Endothelial cell of umbilical vein (primary cell): ENCODE measurements at regions not wholly inside any gene's neighbourhood (a gene's known extent, or its start where the extent isn't known, plus 50 kb on each side); places are given as distances from the start of the nearest gene placed in this dataset.

Experiments
- BruUV-seq: library from RNA; stranded (reverse); fragments of 400-500 nt; replicated peaks from 2 replicates; lab custom pipeline; 2021; lab: Mats Ljungman, UMichigan
- CTCF ChIA-PET: fragments of 300-600, 350-600 bp; sonication (Branson Sonifier 250); formaldehyde crosslinking; loops from one replicate; lab custom pipeline; 2021; ENCODE audit warnings: antibody characterized with exemption, inconsistent platforms; lab: Charles Lee
- POLR2A ChIA-PET: fragments of 300-600, 350-600 bp; sonication (Branson Sonifier 250); formaldehyde crosslinking; loops from one replicate; lab custom pipeline; 2021; ENCODE audit warnings: antibody characterized with exemption, inconsistent platforms; lab: Charles Lee
- DNase-seq: peaks from one replicate; pipeline ENCODE4 v3.0.0-alpha.2; 2011; ENCODE audit warnings: low read depth, low spot score
- FAIRE-seq: peaks from 2 replicates; lab custom pipeline; 2011; peaks lifted over from hg19 to GRCh38; lab: Jason Lieb, UNC
- H2AFZ ChIP-seq: 2 replicates; pipeline ENCODE4 v1.6.0; 2012; ENCODE audit warnings: low read depth, low read length, control low read depth, inconsistent platforms
- H3K27ac ChIP-seq: 2 replicates; pipeline ENCODE4 v1.5.1; 2011; ENCODE audit warnings: low read depth, mild to moderate bottlenecking, control low read depth, low read length, moderate library complexity; ENCODE audit not compliant: insufficient read depth
- H3K27me3 ChIP-seq, 2 experiments: 2 replicates each; pipeline versions ENCODE4 v1.6.0 to v1.6.1; 2011; ENCODE audit warnings: low read length in 2 of 2, mixed read lengths in 1 of 2; ENCODE audit not compliant: control insufficient read depth in 2 of 2, insufficient read depth in 2 of 2
- H3K36me3 ChIP-seq, 2 experiments: 2 replicates in 1 of 2; 3 replicates in 1 of 2; pipeline ENCODE4 v1.5.1; 2011; ENCODE audit warnings: low read length in 2 of 2, mild to moderate bottlenecking in 1 of 2, moderate library complexity in 1 of 2; ENCODE audit not compliant: control insufficient read depth in 2 of 2, insufficient read depth in 2 of 2; ENCODE audit errors: extremely low read depth in 1 of 2
- H3K4me1 ChIP-seq: 3 replicates; pipeline ENCODE4 v1.5.1; 2011; ENCODE audit warnings: mild to moderate bottlenecking, low read length; ENCODE audit not compliant: control insufficient read depth, insufficient read depth; ENCODE audit errors: extremely low read depth
- H3K4me2 ChIP-seq: 2 replicates; pipeline ENCODE4 v1.6.1; 2011; ENCODE audit warnings: low read length, control low read depth, mixed read lengths; ENCODE audit not compliant: insufficient read depth
- H3K4me3 ChIP-seq, 3 experiments: fragments of 200-600 bp in 1 of 3; sonication (generic), shearing (Covaris generic) in 1 of 3; replicated peaks in 1 of 3; 2 replicates each; pipeline ENCODE4 v1.5.1; 2011 to 2016; ENCODE audit warnings: control low read depth in 3 of 3, low read length in 3 of 3, mild to moderate bottlenecking in 2 of 3, inconsistent platforms in 1 of 3, low read depth in 1 of 3, moderate library complexity in 1 of 3; ENCODE audit not compliant: insufficient read depth in 1 of 3
- H3K79me2 ChIP-seq: 2 replicates; pipeline ENCODE4 v1.6.0; 2012; ENCODE audit warnings: low read length, inconsistent platforms; ENCODE audit not compliant: control insufficient read depth, insufficient read depth
- H3K9ac ChIP-seq: replicated peaks from 2 replicates; pipeline ENCODE3; 2011; ENCODE audit warnings: low read length, control low read depth; ENCODE audit not compliant: insufficient read depth; ENCODE audit errors: extremely low read depth
- H3K9me1 ChIP-seq: replicated peaks from 3 replicates; pipeline ENCODE4 v1.6.0; 2011; ENCODE audit warnings: mild to moderate bottlenecking, low read length; ENCODE audit not compliant: control insufficient read depth, insufficient read depth; ENCODE audit errors: extremely low read depth
- H3K9me3 ChIP-seq: replicated peaks from 2 replicates; pipeline ENCODE4 v1.5.1; 2012; ENCODE audit warnings: low read length, inconsistent platforms; ENCODE audit not compliant: control insufficient read depth, insufficient read depth
- H4K20me1 ChIP-seq: replicated peaks from 2 replicates; pipeline ENCODE3; 2011; ENCODE audit warnings: mild to moderate bottlenecking, low read length; ENCODE audit not compliant: control insufficient read depth, insufficient read depth; ENCODE audit errors: extremely low read depth
- EZH2 ChIP-seq: IDR thresholded peaks from 2 replicates; pipeline ENCODE4 v1.6.1; 2012; ENCODE audit warnings: borderline replicate concordance, low read depth, mild to moderate bottlenecking, moderate library complexity, low read length, inconsistent platforms; ENCODE audit not compliant: severe bottlenecking
- FOS ChIP-seq: IDR thresholded peaks from 2 replicates; pipeline ENCODE4 v1.6.1; 2011; ENCODE audit warnings: mild to moderate bottlenecking, low read length, moderate library complexity, borderline replicate concordance; ENCODE audit not compliant: insufficient read depth
- GATA2 ChIP-seq: IDR thresholded peaks from 2 replicates; pipeline ENCODE4 v1.7.0; 2011; ENCODE audit warnings: low read depth, mild to moderate bottlenecking, moderate library complexity, mixed read lengths, low read length; ENCODE audit not compliant: insufficient read length, insufficient read depth
- JUN ChIP-seq: IDR thresholded peaks from 2 replicates; pipeline ENCODE4 v1.6.1; 2011; ENCODE audit warnings: borderline replicate concordance, low read depth; ENCODE audit not compliant: insufficient read length, insufficient read depth
- MAX ChIP-seq: IDR thresholded peaks from 2 replicates; pipeline ENCODE4 v1.6.1; 2011; ENCODE audit not compliant: insufficient read depth, insufficient read length
- MYC ChIP-seq: IDR thresholded peaks from one replicate; pipeline ENCODE4 v1.6.1; 2011; ENCODE audit warnings: mild to moderate bottlenecking, low read depth, low read length
- POLR2A ChIP-seq: IDR thresholded peaks from 2 replicates; pipeline ENCODE4 v1.6.1; 2012; ENCODE audit warnings: low read depth, mild to moderate bottlenecking, control low read depth, low read length
- POLR2AphosphoS5 ChIP-seq: IDR thresholded peaks from 2 replicates; pipeline ENCODE4 v1.6.1; 2012; ENCODE audit warnings: low read depth, mild to moderate bottlenecking, control low read depth, low read length, moderate library complexity; ENCODE audit not compliant: insufficient read depth
- dilution Hi-C: fragments of 300-500 bp; cut with MboI; formaldehyde crosslinking; loops from one replicate; pipeline ENCODE4 v1.15.0; 2019; ENCODE audit warnings: low sequenced_read_pairs; ENCODE audit not compliant: extremely low pct_ligation_motif_present
- intact Hi-C: fragments of 100-400 bp; cut with micrococcal nuclease; formaldehyde crosslinking; loops from one replicate; pipeline ENCODE4 v1.10.0; 2022
- TF ChIP-seq, protein P1 (sequence below), 2 donors: IDR thresholded peaks; 1 replicate in 1 of 2; 2 replicates in 1 of 2; pipeline ENCODE4 v1.5.1; 2011; ENCODE audit warnings: low read length in 2 of 2, mild to moderate bottlenecking in 2 of 2, moderate library complexity in 2 of 2, control low read depth in 1 of 2, inconsistent platforms in 1 of 2, low read depth in 1 of 2; ENCODE audit not compliant: insufficient read depth in 1 of 2; ENCODE audit errors: extremely low read depth in 1 of 2

DNA sequence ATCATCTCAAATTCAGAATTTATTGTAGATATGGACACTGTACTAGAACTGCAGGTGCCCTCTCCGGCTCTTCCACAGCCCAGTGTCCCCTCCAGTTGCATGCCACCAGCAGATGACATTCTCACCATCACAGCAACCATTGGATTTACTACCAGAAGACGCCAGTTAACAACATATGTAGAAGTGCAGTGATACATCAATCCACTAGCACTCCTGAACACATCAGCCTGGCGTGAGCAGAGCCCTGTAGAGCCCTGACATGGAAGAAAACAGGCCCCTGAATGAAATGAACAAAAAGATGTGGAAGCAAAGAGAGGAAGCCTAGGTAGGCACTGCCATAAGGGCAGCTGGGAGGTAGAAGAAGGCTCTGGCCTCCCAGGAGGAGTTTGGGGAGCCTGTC is 73.1 kb upstream of the GALNT2 start:
- Histone ChIP-seq H3K4me1 (no peaks in the 10 kb centered on the region), H3K9me1 (no peaks in the 10 kb centered on the region), H3K27me3 (no peaks in the 10 kb centered on the region), H3K79me2 (no peaks in the 10 kb centered on the region), H3K4me3 (no peak overlapping the region), H3K4me2 (no peak overlapping the region), H4K20me1 (no peaks in the 10 kb centered on the region), H2AFZ (no peak overlapping the region), H3K9ac (no peak overlapping the region), H3K27ac (no peak overlapping the region), H3K36me3 (no peaks in the 10 kb centered on the region), H3K9me3 (no peaks in the 10 kb centered on the region)
- TF ChIP-seq EZH2 (no peak), MYC (no peak), POLR2AphosphoS5 (no peak), FOS (no peak), GATA2 (no peak), JUN (no peak), POLR2A (no peak), MAX (no peak)
- TF ChIP-seq, protein P1, sequence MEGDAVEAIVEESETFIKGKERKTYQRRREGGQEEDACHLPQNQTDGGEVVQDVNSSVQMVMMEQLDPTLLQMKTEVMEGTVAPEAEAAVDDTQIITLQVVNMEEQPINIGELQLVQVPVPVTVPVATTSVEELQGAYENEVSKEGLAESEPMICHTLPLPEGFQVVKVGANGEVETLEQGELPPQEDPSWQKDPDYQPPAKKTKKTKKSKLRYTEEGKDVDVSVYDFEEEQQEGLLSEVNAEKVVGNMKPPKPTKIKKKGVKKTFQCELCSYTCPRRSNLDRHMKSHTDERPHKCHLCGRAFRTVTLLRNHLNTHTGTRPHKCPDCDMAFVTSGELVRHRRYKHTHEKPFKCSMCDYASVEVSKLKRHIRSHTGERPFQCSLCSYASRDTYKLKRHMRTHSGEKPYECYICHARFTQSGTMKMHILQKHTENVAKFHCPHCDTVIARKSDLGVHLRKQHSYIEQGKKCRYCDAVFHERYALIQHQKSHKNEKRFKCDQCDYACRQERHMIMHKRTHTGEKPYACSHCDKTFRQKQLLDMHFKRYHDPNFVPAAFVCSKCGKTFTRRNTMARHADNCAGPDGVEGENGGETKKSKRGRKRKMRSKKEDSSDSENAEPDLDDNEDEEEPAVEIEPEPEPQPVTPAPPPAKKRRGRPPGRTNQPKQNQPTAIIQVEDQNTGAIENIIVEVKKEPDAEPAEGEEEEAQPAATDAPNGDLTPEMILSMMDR (IDR thresholded peaks at IDR 0.05; ENCODE audit: extremely low read depth in 1 of 2, insufficient read depth in 1 of 2, low read depth in 1 of 2, low read length in 2 of 2) = no peak
- no TSS peak for BruUV-seq
- no peak for FAIRE-seq
- ChIA-PET CTCF (interaction anchor here (0.9 to 1.4 kb wide), 2 partner anchors 9 to 22 kb away, joined by 3 read pairs; no protein-coding TSS in a partner anchor), POLR2A (no interaction called here)
- intact Hi-C loops = no loop called here
- no peak for DNase-seq
- dilution Hi-C loops = no loop called here
